Thoracic aorta (tissue), 2 donors: ENCODE measurements at regions not wholly inside any gene's neighbourhood (a gene's known extent, or its start where the extent isn't known, plus 50 kb on each side); places are given as distances from the start of the nearest gene placed in this dataset.

Experiments
- ATAC-seq: fragments of 150-250 bp; one replicate; pipeline ENCODE4 v1.8.0; 2017; ENCODE audit warnings: low read depth; ENCODE audit not compliant: insufficient number of reproducible peaks, low FRiP score
- DNase-seq: peaks from one replicate; pipeline ENCODE4 v3.0.0-alpha.2; 2020; ENCODE audit warnings: low spot score
- H3K27ac ChIP-seq, 2 donors: fragments of 200-600 bp; sonication (generic); 1 replicate in 1 of 2; 2 replicates in 1 of 2; pipeline ENCODE4 v1.5.1; 2016; ENCODE audit warnings: mild to moderate bottlenecking in 2 of 2, moderate library complexity in 2 of 2
- H3K27me3 ChIP-seq: fragments of 200-600 bp; sonication (generic); replicated peaks from 2 replicates; pipeline ENCODE4 v1.6.0; 2016; ENCODE audit warnings: mild to moderate bottlenecking; ENCODE audit not compliant: insufficient read depth
- H3K36me3 ChIP-seq: fragments of 200-600 bp; sonication (generic); one replicate; pipeline ENCODE4 v1.5.1; 2016
- H3K4me1 ChIP-seq, 2 donors: fragments of 200-600 bp; sonication (generic); 1 replicate in 1 of 2; 2 replicates in 1 of 2; pipeline versions ENCODE4 v1.5.1 to v1.6.0; 2016; ENCODE audit warnings: low read depth in 2 of 2, mild to moderate bottlenecking in 1 of 2; ENCODE audit not compliant: control insufficient read depth in 1 of 2
- H3K4me3 ChIP-seq: fragments of 200-600 bp; sonication (generic); 2 replicates; pipeline ENCODE4 v1.5.1; 2016; ENCODE audit warnings: mild to moderate bottlenecking
- H3K9me3 ChIP-seq: fragments of 200-600 bp; sonication (generic); 2 replicates; pipeline ENCODE4 v1.5.1; 2016
- TF ChIP-seq, protein P1 (sequence below): fragments of 200-600 bp; sonication (generic); IDR thresholded peaks from one replicate; pipeline ENCODE4 v1.5.1; 2019; ENCODE audit warnings: antibody characterized with exemption

- TF ChIP-seq, protein P1, sequence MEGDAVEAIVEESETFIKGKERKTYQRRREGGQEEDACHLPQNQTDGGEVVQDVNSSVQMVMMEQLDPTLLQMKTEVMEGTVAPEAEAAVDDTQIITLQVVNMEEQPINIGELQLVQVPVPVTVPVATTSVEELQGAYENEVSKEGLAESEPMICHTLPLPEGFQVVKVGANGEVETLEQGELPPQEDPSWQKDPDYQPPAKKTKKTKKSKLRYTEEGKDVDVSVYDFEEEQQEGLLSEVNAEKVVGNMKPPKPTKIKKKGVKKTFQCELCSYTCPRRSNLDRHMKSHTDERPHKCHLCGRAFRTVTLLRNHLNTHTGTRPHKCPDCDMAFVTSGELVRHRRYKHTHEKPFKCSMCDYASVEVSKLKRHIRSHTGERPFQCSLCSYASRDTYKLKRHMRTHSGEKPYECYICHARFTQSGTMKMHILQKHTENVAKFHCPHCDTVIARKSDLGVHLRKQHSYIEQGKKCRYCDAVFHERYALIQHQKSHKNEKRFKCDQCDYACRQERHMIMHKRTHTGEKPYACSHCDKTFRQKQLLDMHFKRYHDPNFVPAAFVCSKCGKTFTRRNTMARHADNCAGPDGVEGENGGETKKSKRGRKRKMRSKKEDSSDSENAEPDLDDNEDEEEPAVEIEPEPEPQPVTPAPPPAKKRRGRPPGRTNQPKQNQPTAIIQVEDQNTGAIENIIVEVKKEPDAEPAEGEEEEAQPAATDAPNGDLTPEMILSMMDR = no peak
- no peak for ATAC-seq
- Histone ChIP-seq H3K36me3 (no peaks in the 10 kb centered on the region), H3K27me3 (no peaks in the 10 kb centered on the region), H3K4me3 (no peak overlapping the region), H3K27ac (no peak overlapping the region), H3K9me3 (no peaks in the 10 kb centered on the region), H3K4me1 (no peaks in the 10 kb centered on the region)
- no peak for DNase-seq
Observed at GRCh38 chr9:2341126-2341525, 280.5 kb upstream of the VLDLR start.

DNA sequence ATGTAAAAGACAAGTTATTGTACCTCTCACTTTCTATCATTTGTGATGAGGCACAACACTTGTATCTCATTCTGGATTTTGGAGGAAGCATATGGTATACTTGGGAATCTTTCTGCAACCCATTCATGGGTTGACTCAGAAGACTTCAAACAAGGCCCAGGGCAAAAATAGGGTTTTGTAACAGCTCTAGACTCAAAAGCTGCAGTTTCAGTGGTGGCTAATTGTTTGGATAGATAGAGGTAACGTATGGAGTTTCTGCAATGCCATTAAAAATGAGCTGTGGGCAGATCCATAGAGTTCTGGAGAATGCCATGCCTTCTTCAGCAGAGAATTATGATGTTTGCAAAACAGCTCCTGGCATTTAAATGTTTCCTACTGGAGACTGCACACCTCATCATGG lies 279.6 kb upstream of the VLDLR start:
- TF ChIP-seq, protein P1 = no peak

DNA sequence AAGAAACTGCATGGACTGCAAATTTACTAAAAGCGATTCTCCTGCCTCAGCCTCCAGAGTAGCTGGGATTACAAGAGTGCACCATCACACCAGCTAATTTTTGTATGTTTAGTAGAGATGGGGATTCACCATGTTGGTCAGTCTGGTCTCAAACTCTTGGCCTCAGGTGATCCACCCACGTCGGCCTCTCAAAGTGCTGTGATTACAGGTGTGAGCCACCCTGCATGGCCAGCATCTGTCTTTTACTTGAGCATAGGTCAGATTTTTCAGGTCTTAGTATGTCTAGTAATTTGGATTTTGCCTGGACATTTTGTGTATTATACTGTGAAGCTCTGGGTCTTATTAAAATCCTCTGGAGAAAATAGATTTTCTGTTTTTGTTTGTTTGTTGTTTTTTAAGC lies 277.8 kb upstream of the VLDLR start:
- Histone ChIP-seq H3K27ac (no peak overlapping the region), H3K36me3 (no peaks in the 10 kb centered on the region), H3K9me3 (peaks cover 2% of the 10 kb centered on the region), H3K4me3 (no peak overlapping the region), H3K4me1 (no peaks in the 10 kb centered on the region), H3K27me3 (no peaks in the 10 kb centered on the region)
- DNase-seq (no peak), ATAC-seq (no peak)
- TF ChIP-seq, protein P1 = no peak

More for the DNA sequence above, 279.6 kb upstream of the VLDLR start:
- DNase-seq (no peak), ATAC-seq (no peak)
- H3K4me1 ChIP-seq = no peaks in the 10 kb centered on the region
- no peak overlapping the region for H3K4me3 ChIP-seq
- H3K36me3 ChIP-seq = no peaks in the 10 kb centered on the region
- peaks cover 2% of the 10 kb centered on the region for H3K9me3 ChIP-seq
- no peaks in the 10 kb centered on the region for H3K27me3 ChIP-seq
- H3K27ac ChIP-seq = no peak overlapping the region

DNA sequence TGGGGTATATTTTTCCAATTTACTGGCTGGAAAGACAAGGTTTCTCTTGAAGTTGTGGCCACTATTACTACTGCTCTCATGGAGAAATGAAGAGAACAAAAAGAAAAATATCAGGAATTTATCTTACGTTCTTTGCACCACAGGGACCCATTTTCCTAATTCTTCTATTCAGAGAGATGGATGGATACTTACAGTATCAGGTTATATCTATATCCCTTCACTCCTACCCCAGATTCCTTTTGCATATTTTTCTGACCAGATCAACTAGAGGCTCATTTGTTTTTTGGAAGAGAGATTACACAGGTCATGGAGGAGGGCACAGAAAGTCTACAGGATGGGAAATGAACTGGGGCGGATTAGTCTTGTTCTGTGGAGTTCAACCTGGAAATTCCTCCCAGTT lies 277.2 kb upstream of the VLDLR start:
- Histone ChIP-seq H3K27me3 (no peaks in the 10 kb centered on the region), H3K36me3 (no peaks in the 10 kb centered on the region), H3K4me3 (no peak overlapping the region), H3K27ac (no peak overlapping the region), H3K4me1 (no peaks in the 10 kb centered on the region), H3K9me3 (peaks cover 2% of the 10 kb centered on the region)
- no peak for ATAC-seq
- TF ChIP-seq, protein P1 = no peak
- DNase-seq = no peak

- ATAC-seq (no peak), DNase-seq (no peak)
- TF ChIP-seq, protein P1 = no peak
Observed at GRCh38 chr9:2345013-2345412, 276.6 kb upstream of the VLDLR start.

More at GRCh38 chr9:2345013-2345412, 276.6 kb upstream of the VLDLR start:
- no peaks in the 10 kb centered on the region for H3K36me3 ChIP-seq
- H3K4me1 ChIP-seq = no peaks in the 10 kb centered on the region
- H3K4me3 ChIP-seq = no peak overlapping the region
- no peak overlapping the region for H3K27ac ChIP-seq
- H3K9me3 ChIP-seq = peaks cover 2% of the 10 kb centered on the region
- no peaks in the 10 kb centered on the region for H3K27me3 ChIP-seq
